ENCODE measurements at regions not wholly inside any gene's neighbourhood (a gene's known extent, or its start where the extent isn't known, plus 50 kb on each side); places are given as distances from the start of the nearest gene placed in this dataset.

GRCh38 chr22:36083056-36083455 is 54.4 kb upstream of the RBFOX2 start:
- TF ChIP-seq RFX5 (IDR thresholded peaks at IDR 0.05; ENCODE audit: low read depth, low read length): no peak
- no peak for TF ChIP-seq PAX8 (IDR thresholded peaks at IDR 0.05)
- no peak for TF ChIP-seq YBX1 (IDR thresholded peaks at IDR 0.05)
- no peak for TF ChIP-seq HCFC1 (IDR thresholded peaks at IDR 0.05; ENCODE audit: low read length)
- TF ChIP-seq CBFB (IDR thresholded peaks at IDR 0.05; ENCODE audit: low read depth): no peak
- no peak for TF ChIP-seq USF2 (IDR thresholded peaks at IDR 0.05; ENCODE audit: borderline replicate concordance, low read depth, low read length)
- TF ChIP-seq ZNF384 (IDR thresholded peaks at IDR 0.05; ENCODE audit: borderline replicate concordance, low read depth, low read length): no peak
- TF ChIP-seq PML (IDR thresholded peaks at IDR 0.05; ENCODE audit: low read length): no peak
- TF ChIP-seq CBX5 (IDR thresholded peaks at IDR 0.05; ENCODE audit: low read depth): no peak
- no peak for TF ChIP-seq ASH2L (IDR thresholded peaks at IDR 0.05; ENCODE audit: borderline replicate concordance, low read depth)
- TF ChIP-seq SREBF2 (IDR thresholded peaks at IDR 0.05; ENCODE audit: low read length): no peak
- no peak for TF ChIP-seq POLR2A (IDR thresholded peaks at IDR 0.05; ENCODE audit: low read depth, low read length)
- TF ChIP-seq ZBTB4 (CRISPR knock-in tag; IDR thresholded peaks at IDR 0.05): no peak

Measured in GM12878 (cell line).